ENCODE measurements at regions not wholly inside any gene's neighbourhood (a gene's known extent, or its start where the extent isn't known, plus 50 kb on each side); places are given as distances from the start of the nearest gene placed in this dataset.

DNA sequence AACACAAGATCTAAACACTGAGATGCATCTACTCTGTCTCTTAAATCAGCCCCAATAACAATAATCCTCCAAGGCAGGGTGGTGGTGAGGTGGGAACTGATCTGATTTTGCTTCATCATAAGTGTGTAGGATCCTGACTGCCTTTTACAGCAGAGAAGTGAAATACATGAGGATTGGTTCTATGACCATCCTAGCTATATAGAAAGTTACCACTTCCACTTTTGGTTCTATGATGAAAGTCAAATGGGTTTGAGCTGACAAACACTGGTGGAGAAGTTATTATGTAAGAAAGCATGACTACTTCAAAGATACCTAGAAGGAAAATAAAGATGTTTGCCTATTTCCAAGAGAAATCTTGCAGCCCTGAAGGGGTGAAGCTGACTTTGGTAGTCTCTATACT is 181.6 kb downstream of the NKX6-1 start:
- no peak for TF ChIP-seq FOXK2 (IDR thresholded peaks at IDR 0.05)
- no peak for TF ChIP-seq BHLHE40 (IDR thresholded peaks at IDR 0.05; ENCODE audit: borderline replicate concordance)
- TF ChIP-seq FOXA1 (IDR thresholded peaks at IDR 0.05), result no peak
- no peak for TF ChIP-seq SUZ12 (IDR thresholded peaks at IDR 0.05)
